NCI-H1930 (cell line): ENCODE measurements at regions not wholly inside any gene's neighbourhood (a gene's known extent, or its start where the extent isn't known, plus 50 kb on each side); places are given as distances from the start of the nearest gene placed in this dataset.

ENCODE experiments used
- DNase-seq, 2 experiments: peaks; one replicate each; lab custom pipeline; 2025; lab: John Stamatoyannopoulos, UW

DNA sequence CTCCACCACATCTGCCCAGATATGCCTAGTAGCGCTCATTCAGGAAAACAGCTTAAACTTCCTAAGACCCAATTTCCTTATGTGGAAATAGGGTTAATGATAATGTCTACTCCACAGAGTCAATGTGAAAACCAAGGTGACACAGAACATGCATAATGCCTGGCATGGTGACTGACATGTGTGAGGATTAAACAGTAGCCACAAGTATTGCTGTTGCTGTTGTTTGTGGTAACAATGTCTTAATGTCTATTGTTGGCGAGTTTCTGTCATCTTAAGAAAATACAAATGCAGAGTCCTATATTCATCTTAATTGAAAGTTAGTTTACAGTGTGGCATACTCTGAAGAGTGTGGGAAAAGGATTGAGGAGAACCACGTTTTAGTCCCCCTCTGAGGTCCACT lies 75.6 kb upstream of the NGF start:
- no peak for DNase-seq

- no peak for DNase-seq
These were observed 75.2 kb upstream of the NGF start for GRCh38 chr1:115413208-115413607.

DNA sequence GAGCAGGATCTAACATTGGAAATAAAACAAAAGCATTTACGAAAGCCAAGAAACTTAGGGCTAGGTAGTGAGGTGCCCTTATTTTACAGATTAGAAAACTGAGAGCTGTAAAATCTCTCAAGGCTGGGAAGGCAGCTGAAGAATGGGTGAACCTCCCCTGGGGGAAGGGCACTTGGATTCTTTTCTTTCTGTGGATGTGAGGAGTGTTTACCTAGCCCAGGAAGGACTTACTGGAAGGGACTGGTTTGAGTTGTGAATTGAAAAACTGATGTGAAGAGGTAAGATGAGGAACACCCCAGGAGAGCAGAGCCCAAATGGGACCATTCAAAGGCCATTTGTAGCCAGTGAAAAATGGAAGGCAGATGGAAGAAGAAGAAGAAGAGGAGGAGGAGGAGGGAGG lies 74.7 kb upstream of the NGF start:
- no peak for DNase-seq

DNA sequence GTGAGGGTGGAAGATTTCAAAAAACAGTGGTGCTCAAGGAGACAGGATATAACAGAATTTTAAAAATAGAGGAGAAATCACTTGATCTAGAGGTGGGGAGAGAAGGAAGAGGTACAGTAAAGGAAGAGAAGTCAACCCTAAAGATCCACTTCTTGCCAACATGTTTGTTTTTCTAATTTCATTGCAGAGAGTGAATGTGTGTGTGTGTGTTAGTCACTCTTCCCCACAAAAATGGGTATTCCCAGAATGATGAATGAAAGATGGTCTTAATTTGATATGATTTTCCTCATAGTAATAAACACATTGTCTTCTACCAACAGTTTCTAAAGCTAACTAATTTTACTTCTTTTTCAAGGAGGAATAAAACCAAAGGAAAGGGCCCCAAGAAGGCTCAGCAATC lies 74.2 kb upstream of the NGF start:
- DNase-seq, result no peak

DNA sequence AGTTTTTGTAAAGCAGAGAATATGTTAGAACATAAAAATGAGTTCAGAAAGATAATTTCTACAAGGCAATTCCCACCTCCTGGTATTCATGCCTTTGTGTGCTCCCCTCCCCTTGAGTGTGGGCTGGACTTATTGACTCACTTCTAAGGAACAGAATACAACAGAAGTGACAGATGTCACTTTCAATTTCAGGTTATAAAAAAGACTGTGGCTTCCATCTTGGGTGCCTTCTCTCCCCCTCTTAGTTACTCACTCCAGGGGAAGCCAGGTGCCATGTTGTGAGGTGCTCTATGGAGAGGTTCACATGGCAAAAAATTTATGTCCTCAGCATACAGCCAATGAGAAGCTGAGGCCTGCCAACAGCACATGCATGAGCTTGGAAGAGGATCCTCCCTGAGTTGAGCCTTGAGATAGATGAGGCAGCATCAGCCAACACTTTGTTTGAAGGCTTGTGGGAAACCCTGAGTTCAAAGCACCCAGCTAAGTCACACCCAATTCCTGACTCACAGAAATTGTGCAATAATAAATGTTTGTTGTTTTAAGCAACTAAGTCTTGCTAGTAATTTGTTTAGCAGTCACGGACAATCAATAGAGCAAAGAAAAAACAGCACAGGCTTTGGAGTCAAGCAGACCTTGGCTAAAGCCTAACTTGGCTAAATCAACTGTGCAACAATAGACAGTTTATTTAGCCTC lies 73.5 kb upstream of the NGF start:
- DNase-seq, result no peak

GRCh38 chr1:115409094-115410015 lies 71.3 kb upstream of the NGF start:
- DNase-seq, result no peak

DNA sequence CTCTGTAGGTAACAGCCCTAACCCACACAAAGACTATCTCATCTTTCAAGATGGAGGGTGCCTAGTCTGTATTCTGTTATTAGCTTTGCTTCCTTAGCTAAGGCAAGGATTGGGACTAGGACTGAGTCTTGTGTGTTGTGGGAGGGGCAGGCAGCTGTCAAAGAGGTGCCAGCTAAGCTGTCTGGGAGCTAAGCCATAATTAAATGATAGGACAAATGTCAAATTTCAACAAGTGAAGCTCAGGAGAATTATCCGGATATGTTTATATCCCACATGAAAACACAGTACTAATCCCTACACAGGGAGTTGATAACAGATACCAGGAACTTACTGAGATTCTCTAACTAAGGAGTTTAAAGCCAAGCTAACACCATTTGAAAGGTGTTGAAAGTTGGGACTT lies 70.5 kb upstream of the NGF start:
- DNase-seq, result no peak

DNA sequence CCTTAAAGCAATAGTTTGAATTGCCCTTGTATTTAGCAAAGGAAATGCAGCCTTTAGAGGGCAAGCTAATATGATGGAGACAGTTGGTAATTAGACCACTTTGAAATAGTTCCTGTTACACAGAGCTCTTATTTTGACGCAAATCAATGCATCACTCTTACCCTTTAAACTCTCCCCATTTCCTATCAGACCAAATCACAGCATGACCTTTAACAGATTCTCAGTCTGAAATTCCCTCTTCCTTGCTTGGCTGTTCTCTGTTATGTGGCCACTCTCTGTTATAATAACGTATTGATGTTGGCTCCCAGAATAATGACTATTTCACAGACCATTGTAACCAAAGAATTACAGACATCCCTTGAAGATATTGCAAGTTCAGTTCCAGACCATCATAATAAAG lies 66.9 kb upstream of the NGF start:
- DNase-seq, result no peak

DNA sequence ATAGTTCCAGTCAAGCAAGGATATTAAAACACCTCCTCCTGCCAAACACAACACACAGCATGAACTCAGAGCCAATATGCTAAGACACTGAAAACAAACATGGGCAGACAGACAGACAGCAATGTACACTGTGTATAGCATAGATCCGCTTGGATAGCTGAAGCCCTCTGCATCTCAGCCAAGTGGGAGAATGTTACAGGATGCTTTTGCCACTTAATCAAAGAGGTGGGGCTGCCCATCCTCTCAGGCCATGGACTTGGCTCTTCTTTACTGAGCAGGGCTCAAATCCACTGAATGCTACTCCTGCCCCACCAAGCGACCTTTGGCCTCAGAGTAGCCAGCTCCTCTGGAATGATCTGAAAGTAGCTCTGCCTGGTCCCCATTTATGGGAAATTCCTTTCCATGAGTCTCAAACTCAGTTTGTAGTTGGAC lies 64.7 kb upstream of the NGF start:
- no peak for DNase-seq

- DNase-seq, result no peak
These were observed 63.6 kb upstream of the NGF start for GRCh38 chr1:115401676-115402075.

GRCh38 chr1:115400891-115401290 lies 62.8 kb upstream of the NGF start:
- no peak for DNase-seq

- no peak for DNase-seq
These were observed 62.4 kb upstream of the NGF start for GRCh38 chr1:115400426-115400825.

- no peak for DNase-seq
These were observed 60.7 kb upstream of the NGF start for GRCh38 chr1:115398745-115399144.
